AML-193 (cell line): ENCODE measurements at regions not wholly inside any gene's neighbourhood (a gene's known extent, or its start where the extent isn't known, plus 50 kb on each side); places are given as distances from the start of the nearest gene placed in this dataset.
"Not testable (repeated sequence)": the region's sequence is repeated elsewhere in the genome, so short reads cannot be mapped to it uniquely, and the experiment has no call there.

ENCODE experiments used
- DNase-seq, 2 experiments: peaks; one replicate each; lab custom pipeline; 2025; lab: John Stamatoyannopoulos, UW

DNA sequence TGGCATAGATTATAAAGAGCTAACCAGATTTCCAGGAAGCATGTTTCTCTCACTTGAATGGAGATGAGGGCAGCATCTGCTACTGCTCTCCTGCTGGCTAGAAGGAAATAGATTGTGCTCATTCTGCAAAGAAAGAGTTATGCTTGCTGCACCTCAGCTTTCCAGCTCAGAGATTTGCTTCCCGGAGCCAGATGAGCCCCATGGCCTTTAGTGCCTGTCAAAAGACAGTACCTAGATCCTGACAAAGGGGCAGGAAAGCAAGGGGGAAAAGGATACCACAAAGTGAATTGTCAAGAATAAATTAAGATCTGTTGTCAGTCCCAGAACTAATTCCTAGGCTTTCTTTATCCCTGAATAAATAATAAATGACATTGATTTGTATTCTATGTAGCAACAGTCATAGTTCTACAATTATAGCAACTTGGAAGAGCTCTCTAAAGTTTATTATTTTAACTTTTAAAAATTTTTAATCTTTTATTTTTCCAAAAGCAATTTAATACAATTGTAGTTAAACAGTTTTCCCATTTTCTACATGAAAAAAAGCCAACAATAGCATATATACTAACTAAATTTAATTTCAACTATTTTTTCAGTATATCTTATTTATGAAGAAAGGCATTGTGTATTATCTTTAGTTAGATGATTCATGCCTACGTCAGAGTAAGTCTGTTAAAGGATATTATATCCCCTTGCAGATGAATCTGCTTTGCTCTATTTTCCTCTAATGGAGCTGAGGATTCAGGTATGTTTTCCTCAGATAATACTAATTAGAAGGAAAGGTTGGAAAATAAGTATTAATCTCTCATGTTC lies 306.1 kb upstream of the DDI1 start:
- no peak for DNase-seq

DNA sequence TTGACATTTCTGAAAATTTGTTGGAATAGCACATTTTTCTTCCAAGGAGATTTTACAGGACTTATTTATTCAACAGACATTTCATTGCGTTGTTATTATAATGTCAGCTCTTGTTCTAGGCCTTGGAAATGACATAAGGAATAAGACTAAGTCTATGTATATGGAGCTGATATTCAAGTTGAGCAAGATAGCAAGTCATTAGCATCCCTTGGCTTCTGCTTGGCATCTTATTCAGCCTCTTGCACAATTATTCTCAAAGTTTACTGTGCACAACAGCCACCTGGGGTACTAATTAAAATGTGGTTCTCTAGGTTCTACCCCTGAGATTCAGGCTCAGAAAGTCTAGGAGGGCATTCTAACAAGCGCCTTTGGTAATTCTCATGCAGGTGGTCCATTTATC lies 304.8 kb upstream of the DDI1 start:
- DNase-seq = no peak

DNA sequence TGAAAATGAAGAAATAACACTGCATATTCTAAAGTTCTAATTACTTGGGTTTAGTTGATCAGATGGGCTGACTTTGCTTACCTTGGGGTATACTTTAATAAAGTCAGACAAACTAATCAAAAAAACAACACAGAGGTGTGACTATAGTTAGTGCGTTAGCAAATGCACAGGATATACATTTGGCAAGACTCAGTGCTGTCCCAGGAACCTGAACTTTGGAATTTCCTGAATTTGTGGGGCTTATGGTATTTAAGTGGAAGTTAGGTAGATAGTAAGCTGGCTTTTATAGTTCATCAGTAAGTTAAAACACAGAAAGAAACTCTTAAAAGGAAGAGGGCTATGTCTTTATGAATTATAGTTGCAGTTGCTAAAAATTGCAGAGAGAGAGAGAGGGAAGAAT lies 302.6 kb upstream of the DDI1 start:
- no peak for DNase-seq

DNA sequence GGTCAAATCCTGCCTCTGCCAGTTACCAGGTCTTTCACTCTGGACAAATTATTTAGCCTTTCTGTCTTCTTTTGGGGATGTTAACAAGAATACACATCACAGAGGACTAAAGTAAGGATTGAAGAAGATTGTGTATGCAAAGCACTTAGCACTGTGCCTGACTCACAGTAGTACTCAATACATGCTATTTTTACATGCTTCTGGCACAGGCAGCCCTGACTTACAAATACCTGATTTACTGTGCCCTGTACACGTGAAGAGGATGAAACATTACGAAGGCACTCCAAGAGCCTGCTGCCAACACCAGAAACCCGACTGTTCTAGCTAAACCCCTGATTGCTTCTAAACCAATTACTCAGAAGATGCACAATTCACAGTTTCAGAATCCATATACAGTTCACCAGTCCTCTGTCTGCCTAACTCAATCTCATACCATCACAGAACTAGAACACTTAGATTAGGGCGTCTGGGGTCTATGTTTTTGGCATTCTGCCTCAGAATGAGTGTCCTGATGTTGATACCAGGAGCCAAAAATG lies 300.9 kb upstream of the DDI1 start:
- DNase-seq = no peak

DNA sequence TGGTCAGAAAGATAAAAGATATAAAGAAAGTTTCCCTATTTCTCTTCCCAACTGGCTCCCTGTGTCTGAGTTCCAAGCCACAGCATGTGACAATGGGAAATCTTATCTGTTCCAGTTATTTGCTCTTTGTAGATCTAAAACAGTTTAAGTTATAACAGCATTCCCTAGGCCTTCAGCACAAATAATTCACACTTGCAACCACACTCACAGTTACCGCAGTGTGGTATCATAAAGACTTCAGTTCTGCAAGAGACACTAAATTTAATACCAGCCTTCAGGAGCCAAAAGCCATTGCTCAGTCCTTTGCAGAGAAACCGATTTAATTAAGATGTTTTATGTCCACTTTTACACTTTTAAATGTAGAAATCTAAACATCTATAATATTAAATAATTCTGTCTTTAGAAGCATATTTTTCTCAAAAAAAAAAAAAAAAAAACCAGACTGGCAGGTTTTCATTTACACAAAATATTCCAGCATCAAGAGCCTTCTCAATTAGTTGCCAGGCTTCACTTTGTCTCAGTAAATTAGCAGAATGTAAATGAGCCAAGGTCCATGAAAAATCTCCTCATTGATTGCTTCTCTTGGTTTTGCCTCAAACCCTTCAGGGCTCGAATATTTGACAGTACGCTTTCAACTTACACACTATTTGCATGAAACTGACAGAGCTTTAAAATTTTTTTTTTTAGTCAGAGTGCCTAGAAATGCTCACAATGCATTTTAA lies 300.0 kb upstream of the DDI1 start:
- DNase-seq = no peak

DNA sequence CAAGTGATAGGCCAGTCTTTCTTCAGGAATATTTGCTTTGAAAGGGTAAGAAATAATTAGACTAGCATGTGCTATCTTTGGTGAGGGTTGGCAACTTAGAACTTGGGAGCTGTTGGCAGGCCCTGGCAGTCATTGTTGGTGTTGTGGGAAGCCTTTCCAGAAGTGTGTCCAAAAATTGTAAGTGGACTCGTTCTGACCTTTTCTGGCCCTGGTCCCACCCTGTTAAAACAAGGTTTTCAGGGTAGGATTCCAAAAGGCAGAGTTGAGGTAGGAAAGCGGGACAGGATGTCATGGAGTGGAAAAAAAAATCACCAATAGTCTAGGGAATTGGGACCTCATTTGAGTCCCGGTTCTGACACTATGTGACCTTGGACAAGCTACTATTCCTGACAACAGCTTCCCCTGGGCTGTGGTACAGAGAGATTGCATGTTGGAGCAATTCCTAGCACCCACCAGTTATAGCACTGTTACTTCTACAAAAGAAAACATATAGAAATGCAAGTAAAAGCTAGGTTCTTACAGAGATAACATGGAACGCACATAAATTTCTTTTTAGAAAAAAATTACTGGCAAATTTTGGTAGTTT lies 299.3 kb upstream of the DDI1 start:
- no peak for DNase-seq

DNA sequence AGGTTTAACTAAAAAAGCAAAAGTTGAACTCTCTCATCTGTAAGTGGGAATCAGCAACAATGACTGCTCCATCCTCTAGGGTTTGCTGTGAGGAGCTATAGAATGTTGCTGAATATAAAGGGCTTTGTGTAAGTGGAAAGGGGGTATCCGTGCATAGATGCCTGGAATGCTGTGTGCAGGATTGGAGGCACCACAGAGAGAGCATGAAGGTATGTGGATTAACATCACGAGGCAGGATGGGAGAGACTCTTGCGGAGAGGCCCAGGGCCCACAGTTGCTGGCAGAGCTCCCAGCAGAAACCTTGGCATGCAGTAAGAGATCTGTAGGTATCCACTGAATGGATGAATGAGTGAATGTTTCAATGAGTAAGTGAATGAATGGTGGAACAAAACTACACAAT lies 298.7 kb upstream of the DDI1 start:
- DNase-seq = no peak

DNA sequence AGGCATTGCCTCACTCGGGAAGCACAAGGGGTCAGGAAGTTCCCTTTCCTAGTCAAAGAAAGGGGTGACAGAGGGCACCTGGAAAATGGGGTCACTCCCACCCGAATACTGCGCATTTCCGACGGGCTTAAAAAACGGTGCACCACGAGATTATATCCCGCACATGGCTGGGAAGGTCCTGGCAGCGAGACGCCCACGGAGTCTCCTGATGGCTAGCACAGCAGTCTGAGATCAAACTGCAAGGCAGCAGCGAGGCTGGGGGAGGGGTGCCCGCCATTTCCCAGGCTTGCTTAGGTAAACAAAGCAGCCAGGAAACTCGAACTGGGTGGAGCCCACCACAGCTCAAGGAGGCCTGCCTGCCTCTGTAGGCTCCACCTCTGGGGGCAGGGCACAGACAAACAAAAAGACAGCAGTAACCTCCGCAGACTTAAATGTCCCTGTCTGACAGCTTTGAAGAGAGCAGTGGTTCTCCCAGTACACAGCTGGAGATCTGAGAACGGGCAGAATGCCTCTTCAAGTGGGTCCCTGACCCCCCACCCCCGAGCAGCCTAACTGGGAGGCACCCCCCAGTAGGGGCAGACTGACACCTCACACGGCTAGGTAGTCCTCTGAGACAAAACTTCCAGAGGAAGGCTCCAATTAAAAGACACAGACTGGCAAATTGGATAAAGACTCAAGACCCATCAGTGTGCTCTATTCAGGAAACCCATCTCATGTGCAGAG lies 297.2 kb upstream of the DDI1 start:
- not testable (repeated sequence) for DNase-seq

DNA sequence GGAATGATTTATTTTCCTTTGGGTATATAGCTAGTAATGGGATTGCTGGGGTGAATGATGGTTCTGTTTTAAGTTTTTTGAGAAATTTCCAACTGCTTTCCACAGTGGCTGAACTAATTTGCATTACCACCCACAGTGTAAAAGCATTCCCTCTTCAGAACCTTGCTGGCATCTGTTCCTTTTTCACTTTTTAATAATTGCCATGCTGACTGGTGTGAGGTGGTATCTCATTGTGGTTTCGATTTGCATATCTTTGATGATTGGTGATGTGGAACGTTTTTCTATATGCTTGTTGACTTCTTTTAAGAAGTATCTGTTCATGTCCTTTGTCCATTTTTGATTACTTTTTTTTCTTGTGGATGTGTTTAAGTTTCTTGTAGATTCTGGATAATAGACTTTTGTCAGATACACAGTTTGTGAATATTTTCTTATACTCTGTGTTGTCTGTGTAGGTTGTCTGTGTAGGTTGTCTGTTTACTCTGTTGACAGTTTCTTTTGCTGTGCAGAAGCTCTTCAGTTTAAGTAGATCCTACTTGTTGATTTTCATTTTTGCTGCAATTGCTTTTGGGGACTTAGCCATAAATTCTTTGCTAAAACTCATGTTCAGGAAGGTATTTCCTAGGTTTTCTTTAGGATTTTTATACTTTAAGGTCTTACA lies 291.8 kb upstream of the DDI1 start:
- DNase-seq = no peak

DNA sequence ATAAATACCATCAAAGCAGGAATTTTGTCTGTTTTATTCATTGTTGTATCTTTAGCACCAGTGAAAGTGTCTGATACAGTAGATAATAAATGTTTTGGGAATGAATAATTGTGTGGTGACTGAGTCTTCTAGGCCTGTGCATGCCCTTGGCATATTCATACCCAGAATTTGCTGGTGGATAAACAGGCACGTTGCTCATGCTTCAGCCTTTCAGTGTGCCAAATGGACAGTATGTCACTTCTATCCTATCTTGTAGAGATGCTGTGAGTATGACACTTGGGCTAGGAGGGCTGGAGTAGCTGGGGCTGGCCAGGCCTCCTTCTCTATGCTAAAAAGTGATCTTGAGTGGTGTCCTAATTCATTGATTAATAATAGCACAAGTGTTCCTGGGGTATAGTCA lies 287.3 kb upstream of the DDI1 start:
- no peak for DNase-seq

DNA sequence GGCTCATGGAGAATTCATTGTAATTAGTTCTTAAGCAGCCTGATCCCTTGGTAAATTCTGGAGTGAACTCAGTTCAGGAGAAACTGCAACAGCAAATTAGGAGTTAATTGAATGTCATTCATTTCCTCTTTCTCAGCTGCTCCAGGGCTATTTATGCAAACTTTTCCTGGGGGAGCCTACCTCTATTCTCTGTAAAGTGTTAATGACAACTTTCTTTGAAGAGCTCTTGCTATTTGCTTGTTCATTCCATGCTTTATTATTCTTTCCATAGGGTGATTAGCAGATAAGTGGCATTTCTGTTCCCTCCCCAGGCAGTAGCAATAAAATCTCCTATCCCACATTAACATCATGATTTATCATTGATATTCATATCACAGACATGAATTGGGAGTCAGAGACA lies 267.6 kb upstream of the DDI1 start:
- DNase-seq = no peak

DNA sequence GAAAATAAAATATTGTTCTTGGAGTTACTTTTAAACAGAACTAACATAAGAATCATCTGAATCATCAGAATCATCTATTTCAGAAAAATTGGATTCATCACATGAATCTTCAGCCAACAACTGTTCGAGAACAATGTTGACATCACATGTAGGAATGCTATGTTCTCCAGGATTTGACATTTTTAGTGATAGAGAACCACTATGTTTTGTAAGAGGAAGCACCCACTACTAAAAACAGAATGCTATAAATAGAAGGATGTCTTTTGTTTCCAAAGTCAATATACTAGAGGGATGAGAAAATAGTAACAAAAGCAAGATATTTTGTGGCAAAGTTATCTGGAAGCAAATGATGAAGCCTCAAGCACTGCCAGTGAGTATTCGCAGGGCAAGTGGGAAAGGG lies 263.4 kb upstream of the DDI1 start:
- no peak for DNase-seq

DNA sequence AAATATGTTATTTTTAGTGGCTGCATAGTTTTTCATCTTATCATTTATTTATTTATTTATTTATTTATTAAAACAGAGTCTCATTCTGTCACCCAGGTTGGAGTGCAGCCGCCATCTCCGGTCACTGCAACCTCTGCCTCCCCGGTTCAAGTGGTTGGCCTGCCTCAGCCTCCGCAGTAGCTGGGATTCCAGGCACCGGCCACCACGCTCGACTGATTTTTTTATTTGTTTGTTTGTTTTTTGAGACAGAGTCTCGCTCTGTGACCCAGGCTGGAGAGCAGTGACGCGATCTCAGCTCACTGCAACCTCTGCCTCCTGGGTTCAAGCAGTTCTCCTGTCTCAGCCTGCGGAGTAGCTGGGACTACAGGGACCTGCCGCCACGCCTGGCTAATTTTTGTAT lies 262.9 kb upstream of the DDI1 start:
- DNase-seq = no peak

DNA sequence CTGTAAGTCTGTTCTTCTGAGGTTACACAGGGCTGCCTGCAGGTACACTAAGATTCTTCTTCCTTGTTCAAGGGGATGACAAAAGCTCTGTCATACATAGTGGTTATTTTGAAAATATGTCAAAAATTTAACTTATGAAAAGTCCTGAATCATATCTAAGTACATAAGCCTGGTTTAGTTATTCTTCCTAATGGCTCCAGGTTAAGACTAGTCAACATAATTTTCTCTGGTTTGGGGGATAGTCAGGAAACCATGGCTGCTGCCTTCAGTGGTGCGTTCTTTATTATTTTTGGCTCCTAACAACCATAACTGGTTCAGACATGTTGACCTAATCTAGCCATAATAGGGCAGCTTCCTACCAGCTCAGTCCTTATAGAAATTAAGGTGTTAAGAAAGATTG lies 257.4 kb upstream of the DDI1 start:
- no peak for DNase-seq

DNA sequence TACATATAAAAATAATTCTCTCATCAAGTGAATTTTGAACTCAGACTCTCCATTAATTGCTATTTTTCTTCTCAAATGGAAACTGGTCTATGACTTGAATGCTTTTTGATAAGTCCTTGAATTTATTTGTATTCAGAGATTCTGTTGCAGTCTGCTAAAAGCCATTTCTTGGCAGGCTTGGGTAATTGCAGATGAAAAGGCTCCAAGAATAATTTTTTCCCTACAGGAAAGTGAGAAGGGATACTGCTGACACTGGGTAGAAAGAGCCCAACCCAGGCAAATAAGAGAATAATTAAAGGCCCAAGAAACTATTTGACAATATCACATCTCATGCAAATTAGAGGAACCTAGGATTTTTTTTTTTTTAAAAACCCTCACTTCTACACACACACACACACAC lies 246.5 kb upstream of the DDI1 start:
- no peak for DNase-seq

DNA sequence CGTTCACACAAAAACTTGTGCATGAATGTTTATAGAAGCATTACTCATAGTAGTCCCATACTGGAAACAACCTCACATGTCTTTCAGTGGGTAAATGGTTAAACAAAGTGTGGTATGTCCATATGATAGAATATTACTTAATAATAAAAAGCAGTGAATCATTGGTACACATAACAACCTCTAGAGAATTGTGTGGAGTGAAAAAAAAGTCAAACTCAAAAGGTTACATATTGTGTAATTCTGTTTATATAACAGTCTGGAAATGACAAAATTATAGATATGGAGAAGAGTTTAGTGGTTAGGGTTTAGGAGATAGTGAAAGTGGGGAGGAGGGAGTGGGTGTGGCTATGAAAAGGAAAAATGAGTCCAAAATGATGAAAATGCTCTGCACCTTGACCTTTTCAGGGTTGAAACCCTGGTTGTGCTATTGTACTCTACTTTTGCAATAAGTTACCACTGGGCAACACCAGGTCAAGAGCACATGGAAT lies 243.4 kb upstream of the DDI1 start:
- no peak for DNase-seq

DNA sequence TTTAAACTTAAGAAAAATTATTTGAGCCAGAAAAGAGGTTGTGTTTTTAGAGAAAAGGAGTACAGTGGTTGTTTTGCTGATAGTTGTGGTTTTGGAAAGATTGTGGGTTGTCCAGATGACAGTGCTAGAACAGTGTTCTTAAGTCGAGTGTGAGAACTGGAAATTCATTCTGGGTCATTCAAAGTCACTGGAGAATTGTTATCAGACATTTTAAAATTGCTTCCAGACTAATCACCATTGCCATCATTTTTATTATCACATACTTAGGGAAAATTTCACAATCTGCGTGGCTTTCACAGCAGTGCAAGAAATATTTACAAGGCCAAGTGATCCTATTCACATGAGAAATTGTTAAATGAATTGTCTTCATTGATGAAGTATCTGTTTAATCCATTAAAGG lies 242.2 kb upstream of the DDI1 start:
- no peak for DNase-seq

DNA sequence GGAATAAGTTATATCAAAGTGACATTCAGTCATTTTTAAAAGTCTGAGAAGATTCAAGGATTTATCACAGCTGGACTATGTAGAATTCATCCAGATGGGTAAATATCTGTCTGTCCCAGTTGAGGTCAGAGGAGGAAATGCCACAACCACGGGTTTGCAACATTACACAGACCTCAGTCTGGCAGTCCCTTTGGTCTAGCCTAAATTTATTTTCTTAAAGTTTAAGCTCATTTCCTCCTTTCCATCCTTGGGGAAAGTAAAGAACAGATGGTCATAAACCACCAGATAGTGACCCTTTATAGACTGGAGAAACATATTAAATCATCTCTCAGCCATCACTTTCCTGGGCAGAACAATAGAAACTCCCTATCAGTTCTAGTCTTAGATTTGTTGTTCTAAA lies 238.4 kb upstream of the DDI1 start:
- DNase-seq = peak in 1 of 2 experiments; percentile 13

DNA sequence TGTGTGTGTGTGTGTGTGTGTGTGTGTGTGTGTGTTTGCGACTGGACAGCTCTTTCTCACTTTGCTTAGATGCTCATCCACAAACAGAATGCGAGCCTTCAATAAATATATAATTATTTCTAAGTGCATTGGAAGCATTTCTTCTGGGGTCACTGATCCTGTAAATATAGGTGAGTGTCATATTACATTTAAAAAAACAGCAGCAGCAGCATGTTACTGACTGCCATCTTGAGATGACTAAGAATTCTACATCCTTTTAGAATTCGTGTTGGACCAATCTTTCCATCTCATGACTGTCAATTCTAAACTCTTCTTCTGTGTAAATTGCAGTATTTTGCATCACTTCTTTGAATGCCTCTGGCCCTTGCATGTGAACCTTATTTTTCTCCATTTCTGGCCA lies 238.0 kb upstream of the DDI1 start:
- DNase-seq = no peak

DNA sequence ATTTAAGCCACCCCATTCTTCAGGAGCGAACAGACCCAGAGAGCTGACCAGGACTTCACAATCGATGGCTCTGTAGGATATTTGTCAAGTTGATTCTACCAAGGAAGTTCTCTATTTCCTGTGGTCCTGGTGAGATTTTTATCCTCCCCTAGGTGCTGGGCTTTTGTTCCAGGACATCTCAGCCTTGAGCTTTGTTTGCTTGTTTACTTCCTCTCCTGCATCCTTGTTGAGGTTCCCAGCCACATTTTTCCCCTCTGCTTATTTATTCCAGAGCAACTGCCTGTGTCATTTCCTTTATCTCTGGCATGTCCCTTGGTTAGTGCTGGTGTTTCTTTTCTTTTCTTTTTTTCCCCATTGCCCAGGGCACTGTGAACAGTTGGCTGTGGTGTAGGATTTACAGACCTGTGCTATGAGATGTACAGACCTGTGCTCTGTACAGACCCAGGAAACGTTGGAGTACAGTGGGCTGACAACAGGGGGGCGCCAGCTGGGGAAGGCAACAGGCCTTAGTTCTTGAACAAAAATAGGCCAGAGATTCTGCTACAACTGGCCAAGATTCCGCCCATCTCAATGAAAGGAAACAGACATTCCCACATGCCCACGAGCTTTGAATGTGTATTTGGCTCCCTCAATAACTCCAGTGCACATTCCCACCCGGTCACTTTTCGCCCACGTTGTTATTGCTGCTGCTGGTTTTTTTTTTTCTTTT lies 235.9 kb upstream of the DDI1 start:
- no peak for DNase-seq

DNA sequence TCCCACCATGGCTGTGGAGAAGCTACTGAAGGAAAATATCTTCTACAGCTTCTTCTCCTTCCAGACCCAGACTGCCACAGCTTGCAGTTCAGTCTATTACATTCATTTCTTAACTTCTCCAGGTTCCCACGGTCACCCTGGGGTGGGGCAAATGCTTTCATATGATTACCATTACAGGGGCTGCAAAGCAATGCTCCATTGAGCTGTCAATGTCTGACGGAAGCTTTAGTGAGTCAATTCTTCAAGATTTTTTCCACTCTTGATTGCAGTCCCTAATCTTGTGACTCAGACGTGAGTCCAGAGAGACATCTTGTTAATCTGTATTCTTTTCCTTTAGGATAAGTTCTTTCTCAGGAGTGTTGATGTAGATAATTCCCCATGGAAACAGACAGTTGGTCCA lies 233.4 kb upstream of the DDI1 start:
- DNase-seq = no peak
